ACHN (cell line): ENCODE measurements at regions not wholly inside any gene's neighbourhood (a gene's known extent, or its start where the extent isn't known, plus 50 kb on each side); places are given as distances from the start of the nearest gene placed in this dataset.
"Not testable (repeated sequence)": the region's sequence is repeated elsewhere in the genome, so short reads cannot be mapped to it uniquely, and the experiment has no call there.

Experiments
- DNase-seq: peaks from one replicate; pipeline ENCODE4 v3.0.0-alpha.2; 2015
- in situ Hi-C: cut with HindIII; loops from 2 replicates; pipeline ENCODE4 v1.10.0; 2017; ENCODE audit warnings: low sequenced_read_pairs, low pct_ligation_motif_present, low pct_unique_long_range_greater_than_20kb

GRCh38 chr5:33102551-33102950 is 338.2 kb upstream of the TARS1 start:
- in situ Hi-C loops: no loop called here
- no peak for DNase-seq

DNA sequence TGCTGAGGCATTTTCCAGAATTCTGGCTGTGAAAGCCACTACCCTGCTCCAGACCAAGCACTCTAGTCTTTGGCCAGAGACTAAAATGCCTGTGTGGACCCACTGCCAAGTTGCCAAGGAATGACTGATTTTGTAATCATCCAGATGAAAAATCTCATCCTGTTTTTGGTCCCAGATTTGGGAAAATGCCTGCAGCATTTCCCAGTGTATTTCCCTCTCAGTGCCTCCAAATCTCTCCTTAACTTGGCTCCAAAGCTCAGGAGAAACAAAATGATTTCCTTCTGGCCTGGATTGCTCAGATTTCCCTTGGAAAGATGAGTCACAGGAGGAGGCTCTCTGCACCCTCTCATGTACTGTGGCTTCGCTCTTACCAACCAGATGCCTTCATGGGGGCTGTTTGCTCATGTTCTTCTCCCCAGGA is 335.2 kb upstream of the TARS1 start:
- no peak for DNase-seq
- in situ Hi-C loops: no loop called here

DNA sequence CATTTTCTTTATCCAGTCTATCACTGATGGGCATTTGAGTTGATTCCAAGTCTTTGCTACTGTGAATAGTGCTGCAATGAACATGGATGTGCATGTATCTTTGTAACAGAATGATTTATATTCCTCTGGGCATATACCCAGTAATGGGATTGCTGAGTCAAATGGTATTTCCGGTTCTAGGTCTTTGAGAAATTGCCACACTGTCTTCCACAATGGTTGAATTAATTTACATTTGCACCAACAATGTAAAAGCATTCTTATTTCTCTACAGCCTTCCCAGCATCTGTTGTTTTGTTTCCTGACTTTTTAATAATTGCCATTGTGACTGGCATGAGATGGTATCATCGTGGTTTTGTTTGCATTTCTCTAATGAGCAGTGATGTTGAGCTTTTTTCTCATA is 330.3 kb upstream of the TARS1 start:
- DNase-seq, in situ Hi-C loops: not testable (repeated sequence)

- in situ Hi-C loops: no loop called here
- DNase-seq: no peak
Observed at GRCh38 chr5:33114361-33114760, 326.4 kb upstream of the TARS1 start.

- in situ Hi-C loops: no loop called here
- DNase-seq: no peak
Observed at GRCh38 chr5:33115467-33115866, 325.3 kb upstream of the TARS1 start.

DNA sequence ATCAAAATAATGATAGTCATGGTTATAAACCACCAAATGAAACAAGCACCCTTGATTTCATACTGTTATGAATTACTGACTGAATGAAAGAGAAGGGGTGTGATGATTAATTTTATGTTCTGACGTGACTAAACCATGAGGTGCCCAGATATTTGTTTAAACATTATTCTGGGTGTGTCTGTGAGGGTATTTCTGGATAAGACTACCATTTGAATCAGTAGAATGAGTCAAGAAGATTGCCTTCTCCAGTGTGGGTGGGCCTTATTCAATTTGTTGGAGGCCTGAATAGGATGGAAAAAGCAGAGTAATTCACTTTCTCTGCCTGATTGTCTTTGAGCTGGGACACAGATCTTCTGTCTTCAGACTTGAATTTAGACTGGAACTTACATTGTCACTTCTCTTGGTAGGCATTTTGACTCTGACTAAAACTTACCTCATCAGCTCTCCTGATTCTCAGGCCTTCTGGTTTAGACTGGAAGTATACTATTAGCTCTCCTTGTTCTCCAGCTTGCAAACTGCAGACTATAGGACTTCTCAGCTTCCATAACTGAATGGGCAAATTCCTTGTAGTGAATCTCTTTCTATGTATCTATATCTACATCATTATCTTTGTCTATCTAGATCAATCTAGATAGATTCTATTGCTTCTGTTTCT is 321.9 kb upstream of the TARS1 start:
- no peak for DNase-seq
- in situ Hi-C loops: no loop called here

- DNase-seq: no peak
- in situ Hi-C loops: no loop called here
Observed at GRCh38 chr5:33120671-33121070, 320.1 kb upstream of the TARS1 start.

DNA sequence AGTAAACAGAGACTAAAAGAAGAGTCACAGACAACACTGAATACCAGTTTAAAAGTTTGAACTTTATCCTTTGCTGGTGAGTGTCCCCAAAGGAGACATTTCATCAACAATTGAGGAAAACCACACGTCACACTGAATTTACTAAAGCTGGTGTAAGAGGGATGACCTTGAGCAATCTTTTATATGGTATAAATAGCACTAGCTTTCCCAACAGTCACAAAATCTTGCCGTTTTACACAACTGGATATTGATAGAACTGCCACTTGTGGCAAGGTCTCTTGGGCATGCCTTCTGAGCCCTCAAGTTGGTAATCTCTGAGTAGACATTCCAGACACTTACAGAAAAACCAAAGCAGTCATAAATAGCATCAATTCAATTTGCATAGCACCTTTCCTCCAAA is 311.5 kb upstream of the TARS1 start:
- in situ Hi-C loops: no loop called here
- no peak for DNase-seq

GRCh38 chr5:33136785-33137184 is 304.0 kb upstream of the TARS1 start:
- no peak for DNase-seq
- in situ Hi-C loops: no loop called here

- in situ Hi-C loops, DNase-seq: not testable (repeated sequence)
Observed at GRCh38 chr5:33138145-33138544, 302.6 kb upstream of the TARS1 start.

GRCh38 chr5:33143405-33144123 is 297.2 kb upstream of the TARS1 start:
- in situ Hi-C loops: no loop called here

GRCh38 chr5:33146881-33147280 is 293.9 kb upstream of the TARS1 start:
- no peak for DNase-seq
- in situ Hi-C loops: no loop called here

More at GRCh38 chr5:33143405-33144123, 297.2 kb upstream of the TARS1 start:
- no peak for DNase-seq

DNA sequence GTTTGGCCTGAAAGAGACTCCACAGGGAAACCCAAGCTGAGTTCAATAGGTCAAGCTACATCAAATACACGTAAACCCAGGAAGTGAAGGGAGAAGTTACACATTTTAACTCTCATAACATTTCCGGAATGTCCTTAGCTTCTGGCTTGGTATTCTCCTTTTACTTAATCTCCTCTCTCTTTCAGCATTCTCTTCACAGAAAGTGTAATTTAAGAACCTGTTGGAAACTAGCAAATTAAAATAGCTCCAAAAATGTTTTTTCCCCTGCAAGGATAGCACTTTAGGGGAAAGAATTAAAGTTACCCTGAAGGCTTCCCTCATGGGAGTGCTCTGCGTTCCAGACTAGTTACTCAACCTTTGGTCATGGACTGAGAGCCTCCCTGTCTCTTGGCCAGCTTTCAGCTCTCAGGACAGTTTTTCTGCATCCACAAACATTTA is 292.7 kb upstream of the TARS1 start:
- in situ Hi-C loops: no loop called here
- DNase-seq: peak; percentile 73

- DNase-seq: no peak
- in situ Hi-C loops: no loop called here
Observed at GRCh38 chr5:33153372-33153771, 287.4 kb upstream of the TARS1 start.

DNA sequence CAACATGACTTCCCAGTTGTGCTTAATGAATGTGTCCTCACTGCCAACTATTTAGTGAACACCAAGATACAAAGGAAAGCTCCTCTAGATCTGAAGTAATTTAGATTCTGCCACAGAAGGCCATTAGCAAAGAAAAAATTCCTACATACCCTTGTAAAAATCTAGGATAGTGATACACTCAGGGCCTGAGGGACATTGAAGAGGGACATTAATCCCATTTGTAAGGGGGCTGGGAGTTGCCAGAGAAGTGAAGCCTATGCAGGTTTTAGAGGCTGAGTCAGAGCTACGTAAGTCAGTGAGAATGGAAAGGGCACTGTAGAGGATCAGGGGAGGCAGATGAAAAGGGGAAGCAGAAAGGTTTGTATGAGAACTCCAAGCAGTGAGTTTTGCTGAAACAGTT is 286.9 kb upstream of the TARS1 start:
- in situ Hi-C loops: no loop called here
- DNase-seq: no peak

- DNase-seq: no peak
- in situ Hi-C loops: no loop called here
Observed at GRCh38 chr5:33160871-33161270, 279.9 kb upstream of the TARS1 start.

GRCh38 chr5:33161421-33161820 is 279.3 kb upstream of the TARS1 start:
- in situ Hi-C loops: no loop called here
- DNase-seq: no peak

GRCh38 chr5:33162057-33162456 is 278.7 kb upstream of the TARS1 start:
- DNase-seq: no peak
- in situ Hi-C loops: no loop called here

- in situ Hi-C loops: no loop called here
- no peak for DNase-seq
Observed at GRCh38 chr5:33166522-33166921, 274.2 kb upstream of the TARS1 start.

GRCh38 chr5:33166948-33167347 is 273.8 kb upstream of the TARS1 start:
- no peak for DNase-seq
- in situ Hi-C loops: no loop called here
